ENCODE measurements at regions not wholly inside any gene's neighbourhood (a gene's known extent, or its start where the extent isn't known, plus 50 kb on each side); places are given as distances from the start of the nearest gene placed in this dataset.
"Not testable (repeated sequence)": the region's sequence is repeated elsewhere in the genome, so short reads cannot be mapped to it uniquely, and the experiment has no call there.

DNA sequence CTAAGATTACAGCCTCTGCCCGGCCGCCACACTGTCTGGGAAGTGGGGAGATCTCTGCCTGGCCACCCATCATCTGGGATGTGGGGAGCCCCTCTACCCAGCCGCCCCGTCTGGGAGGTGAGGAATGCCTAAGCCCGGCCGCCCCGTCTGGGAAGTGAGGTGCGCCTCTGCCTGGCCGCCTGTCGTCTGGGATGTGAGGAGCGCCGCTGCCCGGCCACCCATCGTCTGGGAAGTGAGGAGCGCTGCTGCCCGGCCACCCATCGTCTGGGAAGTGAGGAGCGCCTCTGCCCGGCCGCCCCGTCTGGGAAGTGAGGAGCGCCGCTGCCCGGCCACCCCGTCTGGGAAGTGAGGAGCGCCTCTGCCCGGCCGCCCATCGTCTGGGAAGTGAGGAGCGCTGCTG lies 135.9 kb upstream of the PROKR2 start:
- DNase-seq (ENCODE audit: low spot score) = not testable (repeated sequence)

GRCh38 chr20:5452286-5452685 lies 135.5 kb upstream of the PROKR2 start:
- not testable (repeated sequence) for DNase-seq (ENCODE audit: low spot score)

- DNase-seq (ENCODE audit: low spot score) = no peak
Observed at GRCh38 chr20:5451643-5452210, 135.0 kb upstream of the PROKR2 start.

- peak; percentile 42 for DNase-seq (ENCODE audit: low spot score)
Observed at GRCh38 chr20:5448449-5449118, 131.8 kb upstream of the PROKR2 start.

DNA sequence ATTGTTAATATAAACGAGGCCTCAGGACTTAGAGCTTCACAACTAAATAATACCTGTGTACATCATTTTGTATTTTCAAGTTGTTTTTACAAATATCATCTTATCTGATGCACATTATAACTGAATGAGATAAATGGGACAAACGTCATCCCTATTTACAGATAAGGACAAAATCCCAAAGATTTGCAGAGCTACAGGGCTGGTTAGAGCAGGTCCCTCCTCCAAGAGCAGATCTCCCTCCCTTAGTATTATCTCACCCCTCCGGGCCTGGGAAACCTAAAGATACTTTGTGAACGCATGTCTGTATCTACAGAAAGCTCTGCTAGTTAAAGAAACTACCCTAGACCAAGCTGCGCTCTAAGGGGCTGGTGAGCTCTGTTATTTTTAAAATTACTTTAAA lies 130.4 kb upstream of the PROKR2 start:
- no peak for DNase-seq (ENCODE audit: low spot score)

DNA sequence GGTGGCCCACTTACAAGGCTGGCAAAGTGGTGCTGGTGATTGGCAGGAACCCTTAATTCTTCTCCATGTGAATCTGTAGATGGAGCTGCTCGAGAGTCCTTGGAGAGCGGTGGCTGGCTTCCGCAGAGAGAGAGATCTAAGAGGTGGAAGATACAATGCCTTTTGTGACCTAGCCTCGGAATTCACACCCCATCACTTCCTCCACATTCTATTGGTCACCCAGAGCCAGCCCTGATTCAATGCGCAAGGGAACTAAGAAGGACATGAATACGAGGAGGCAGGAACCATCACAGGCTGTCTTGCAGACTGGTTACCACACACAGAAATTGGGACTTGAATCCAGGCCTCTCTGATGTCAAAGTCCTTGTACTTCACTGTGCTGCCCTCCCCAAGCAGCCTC lies 128.9 kb upstream of the PROKR2 start:
- no peak for DNase-seq (ENCODE audit: low spot score)

GRCh38 chr20:5442101-5442500 lies 125.3 kb upstream of the PROKR2 start:
- DNase-seq (ENCODE audit: low spot score) = no peak

DNA sequence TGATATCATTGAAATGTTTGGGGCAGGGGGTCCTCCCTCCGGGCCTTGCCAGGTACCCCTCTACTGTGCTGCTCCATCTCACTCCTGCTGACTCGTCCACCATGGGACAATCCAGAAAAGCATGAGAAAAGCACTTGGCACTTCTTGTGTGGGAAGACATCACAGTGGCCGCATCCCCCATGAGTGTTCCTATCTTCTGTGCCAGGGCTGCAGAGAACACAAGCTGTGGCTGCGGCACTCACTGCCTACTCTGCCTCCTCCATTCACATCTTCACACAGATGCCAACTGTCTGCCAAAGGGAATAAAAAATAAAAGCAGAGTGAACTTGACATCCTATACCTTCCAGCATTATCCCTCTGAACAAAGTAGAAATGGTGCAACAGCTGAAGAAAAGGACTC lies 117.4 kb upstream of the PROKR2 start:
- no peak for DNase-seq (ENCODE audit: low spot score)

GRCh38 chr20:5433352-5433751 lies 116.6 kb upstream of the PROKR2 start:
- no peak for DNase-seq (ENCODE audit: low spot score)

DNA sequence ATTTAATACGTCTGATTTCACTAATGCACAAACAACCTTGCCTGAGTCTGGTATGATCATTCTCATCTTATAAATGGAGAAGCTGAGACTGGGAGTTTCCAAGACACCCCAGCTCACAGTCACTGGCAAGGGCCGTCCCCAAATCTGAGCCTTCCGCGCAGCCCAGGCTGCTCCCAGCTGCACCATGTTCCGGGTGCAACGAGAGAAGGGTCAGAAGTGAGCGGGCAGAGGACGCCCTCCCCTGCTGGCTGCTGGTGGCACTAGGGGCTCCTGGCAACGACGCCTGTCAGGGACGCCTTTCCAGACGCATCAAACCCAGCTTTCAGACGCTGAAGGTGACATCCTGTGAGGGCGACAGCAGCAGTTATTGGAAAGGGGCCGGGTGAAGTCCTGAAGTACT lies 115.3 kb upstream of the PROKR2 start:
- no peak for DNase-seq (ENCODE audit: low spot score)

DNA sequence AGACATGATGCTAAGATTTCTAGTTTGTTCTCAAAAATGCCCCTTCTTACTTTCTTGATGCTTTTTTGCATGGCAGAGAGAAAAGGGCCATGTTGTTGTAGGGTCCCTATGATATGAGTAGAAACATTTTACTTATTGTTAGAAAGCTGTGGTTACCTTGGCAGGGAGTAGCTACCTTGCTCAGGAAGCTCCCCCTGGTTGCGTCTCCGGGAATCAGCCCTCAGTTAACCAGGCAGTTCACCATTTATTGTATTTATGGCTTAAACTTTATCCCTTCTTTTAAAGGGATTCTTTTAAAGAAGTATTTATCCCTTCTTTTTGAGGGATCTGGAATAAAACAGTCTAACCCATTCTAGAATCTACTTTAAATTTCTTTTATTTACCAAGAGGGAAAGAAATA lies 113.9 kb upstream of the PROKR2 start:
- no peak for DNase-seq (ENCODE audit: low spot score)

GRCh38 chr20:5426026-5426425 lies 109.3 kb upstream of the PROKR2 start:
- DNase-seq (ENCODE audit: low spot score) = no peak

- DNase-seq (ENCODE audit: low spot score) = no peak
Observed at GRCh38 chr20:5416086-5416485, 99.3 kb upstream of the PROKR2 start.

- no peak for DNase-seq (ENCODE audit: low spot score)
Observed at GRCh38 chr20:5413394-5413793, 96.6 kb upstream of the PROKR2 start.

- DNase-seq (ENCODE audit: low spot score) = no peak
Observed at GRCh38 chr20:5410470-5410869, 93.7 kb upstream of the PROKR2 start.

- peak; percentile 15 for DNase-seq (ENCODE audit: low spot score)
Observed at GRCh38 chr20:5402903-5403531, 86.3 kb upstream of the PROKR2 start.

- DNase-seq (ENCODE audit: low spot score) = no peak
Observed at GRCh38 chr20:5401277-5401875, 84.6 kb upstream of the PROKR2 start.

DNA sequence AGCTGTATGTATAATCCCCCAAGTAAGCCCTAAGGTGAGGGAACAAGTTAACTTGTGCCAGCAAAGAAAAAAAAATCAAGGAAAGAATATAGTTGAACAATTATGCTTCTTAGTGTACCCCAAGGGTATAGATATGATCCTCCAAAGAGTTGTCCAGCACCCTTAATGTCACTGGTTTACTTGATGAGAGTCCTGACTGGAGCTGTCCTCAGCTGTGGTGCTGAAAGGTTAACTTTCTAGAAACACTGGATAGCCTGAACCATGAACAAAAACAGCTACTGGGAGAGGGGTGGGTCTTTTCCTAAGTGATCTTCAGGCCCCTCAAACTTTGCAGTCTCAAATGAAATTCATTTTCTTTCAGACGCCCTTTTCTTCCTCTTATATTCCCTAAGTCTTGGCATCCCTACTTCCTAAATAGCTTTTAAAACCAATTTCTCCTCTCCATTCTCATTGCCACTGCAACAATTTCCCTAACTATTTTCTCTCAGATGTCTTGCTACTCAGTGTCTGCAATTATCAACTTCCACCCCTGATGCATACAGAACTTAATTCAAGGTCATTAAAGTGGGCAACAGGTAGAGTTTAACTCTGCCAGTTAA lies 83.5 kb upstream of the PROKR2 start:
- peak; percentile 6 for DNase-seq (ENCODE audit: low spot score)

GRCh38 chr20:5397393-5397792 lies 80.6 kb upstream of the PROKR2 start:
- DNase-seq (ENCODE audit: low spot score) = peak; percentile 53

- DNase-seq (ENCODE audit: low spot score) = peak; percentile 17
Observed at GRCh38 chr20:5395932-5396727, 79.4 kb upstream of the PROKR2 start.

GRCh38 chr20:5393218-5393870 lies 76.6 kb upstream of the PROKR2 start:
- no peak for DNase-seq (ENCODE audit: low spot score)

- no peak for DNase-seq (ENCODE audit: low spot score)
Observed at GRCh38 chr20:5390720-5391119, 74.0 kb upstream of the PROKR2 start.

Data from kidney tubule cell (primary cell).